ACHN (cell line): ENCODE measurements at regions not wholly inside any gene's neighbourhood (a gene's known extent, or its start where the extent isn't known, plus 50 kb on each side); places are given as distances from the start of the nearest gene placed in this dataset.

Source experiments
- DNase-seq: peaks from one replicate; pipeline ENCODE4 v3.0.0-alpha.2; 2015
- in situ Hi-C: cut with HindIII; loops from 2 replicates; pipeline ENCODE4 v1.10.0; 2017; ENCODE audit warnings: low sequenced_read_pairs, low pct_ligation_motif_present, low pct_unique_long_range_greater_than_20kb

- no peak for DNase-seq
- in situ Hi-C loops = no loop called here
Observed at GRCh38 chr16:73549984-73550631, 502.2 kb upstream of the ZFHX3 start.

DNA sequence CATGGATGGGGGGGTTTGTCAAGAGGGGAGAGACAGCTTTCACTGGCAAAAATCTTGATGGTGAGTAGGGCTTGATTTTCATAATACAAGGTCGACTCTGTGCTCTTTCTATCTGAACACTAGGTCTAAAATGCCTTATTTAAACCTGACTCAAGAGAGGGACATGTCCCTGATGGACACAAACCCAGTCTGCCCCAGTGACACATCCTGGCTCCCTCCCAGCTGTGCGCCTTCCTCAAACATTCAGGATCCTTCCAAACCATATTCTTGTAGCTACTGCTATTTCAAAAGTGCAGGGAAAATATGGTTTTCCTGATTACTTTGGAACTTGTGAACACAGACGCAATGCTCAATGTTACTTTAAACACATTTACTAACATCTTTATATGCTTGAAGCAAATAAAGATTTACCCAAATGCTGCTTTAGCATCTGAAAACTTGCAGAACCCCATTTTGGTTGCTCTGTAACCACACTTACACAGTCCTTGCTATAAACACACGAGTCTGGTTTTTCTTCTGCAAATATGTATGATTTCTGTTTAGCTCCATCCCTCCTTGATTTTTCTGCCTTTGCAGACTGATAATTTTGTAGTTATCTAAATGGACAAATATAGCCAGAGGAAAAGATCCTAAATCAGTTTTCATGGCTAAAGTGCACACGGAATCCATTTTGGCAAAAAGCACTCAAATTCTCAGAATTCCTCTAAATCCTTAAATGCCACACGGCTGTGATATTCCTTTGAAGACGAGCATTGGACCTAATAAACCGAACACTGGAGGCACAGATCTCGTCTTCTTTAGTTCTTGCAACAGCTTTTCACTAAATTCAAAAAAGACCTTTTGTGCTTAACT is 499.9 kb upstream of the ZFHX3 start:
- in situ Hi-C loops = no loop called here
- DNase-seq = no peak

- in situ Hi-C loops = no loop called here
- DNase-seq = no peak
Observed at GRCh38 chr16:73546341-73546845, 498.5 kb upstream of the ZFHX3 start.

- in situ Hi-C loops = no loop called here
- DNase-seq = no peak
Observed at GRCh38 chr16:73545755-73546154, 497.8 kb upstream of the ZFHX3 start.

DNA sequence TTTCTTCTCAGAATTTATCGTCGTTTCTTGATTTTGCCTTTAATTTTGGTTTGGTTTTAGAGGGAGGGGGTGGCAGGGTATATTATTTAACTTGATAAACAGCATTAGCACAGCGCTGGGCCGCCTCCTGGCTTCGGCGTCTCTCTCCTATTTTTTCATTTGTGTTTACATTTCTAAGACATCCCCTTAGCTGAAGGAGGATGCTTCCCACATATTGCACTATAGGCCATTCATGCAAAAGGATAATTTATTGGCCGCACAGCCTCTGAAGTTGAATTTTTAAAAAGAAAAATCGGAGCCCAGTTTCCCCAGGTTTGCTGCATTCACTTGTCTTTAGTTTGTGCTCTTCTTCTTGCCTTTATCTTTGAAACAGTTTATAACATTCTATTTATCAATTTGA is 497.4 kb upstream of the ZFHX3 start:
- DNase-seq = no peak
- in situ Hi-C loops = no loop called here

GRCh38 chr16:73544826-73545225 is 496.9 kb upstream of the ZFHX3 start:
- in situ Hi-C loops = no loop called here
- DNase-seq = no peak

DNA sequence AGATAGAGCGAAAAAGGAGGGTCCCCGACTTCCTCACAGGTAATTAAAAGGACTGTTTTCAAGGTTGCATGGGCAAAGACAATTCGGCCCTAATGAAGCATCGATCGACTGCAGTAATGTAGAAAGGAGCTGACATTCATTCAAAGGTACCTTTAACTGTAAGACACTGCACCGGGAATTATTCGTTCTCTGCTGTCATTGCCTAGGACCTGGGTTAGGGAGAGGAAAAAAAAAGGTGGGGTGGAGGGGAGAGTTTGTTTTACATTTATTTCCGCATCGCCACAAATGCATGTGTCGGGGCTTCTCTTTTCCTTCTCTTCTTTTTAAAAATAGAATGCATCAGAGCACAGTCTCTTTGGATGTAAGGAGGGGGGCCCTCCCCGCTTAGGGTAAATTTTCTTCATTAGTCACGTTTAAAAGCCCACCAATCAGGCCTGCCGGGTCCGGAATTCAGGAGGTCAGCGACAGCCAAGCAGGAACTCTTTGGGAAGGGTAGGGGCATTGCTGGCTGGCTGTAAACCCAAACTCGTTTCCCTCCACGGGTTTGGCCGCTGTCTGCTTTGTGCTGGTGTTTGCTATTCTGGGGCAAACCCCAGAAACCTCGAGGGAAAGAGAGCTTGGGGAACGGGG is 496.2 kb upstream of the ZFHX3 start:
- no peak for DNase-seq
- in situ Hi-C loops = no loop called here

DNA sequence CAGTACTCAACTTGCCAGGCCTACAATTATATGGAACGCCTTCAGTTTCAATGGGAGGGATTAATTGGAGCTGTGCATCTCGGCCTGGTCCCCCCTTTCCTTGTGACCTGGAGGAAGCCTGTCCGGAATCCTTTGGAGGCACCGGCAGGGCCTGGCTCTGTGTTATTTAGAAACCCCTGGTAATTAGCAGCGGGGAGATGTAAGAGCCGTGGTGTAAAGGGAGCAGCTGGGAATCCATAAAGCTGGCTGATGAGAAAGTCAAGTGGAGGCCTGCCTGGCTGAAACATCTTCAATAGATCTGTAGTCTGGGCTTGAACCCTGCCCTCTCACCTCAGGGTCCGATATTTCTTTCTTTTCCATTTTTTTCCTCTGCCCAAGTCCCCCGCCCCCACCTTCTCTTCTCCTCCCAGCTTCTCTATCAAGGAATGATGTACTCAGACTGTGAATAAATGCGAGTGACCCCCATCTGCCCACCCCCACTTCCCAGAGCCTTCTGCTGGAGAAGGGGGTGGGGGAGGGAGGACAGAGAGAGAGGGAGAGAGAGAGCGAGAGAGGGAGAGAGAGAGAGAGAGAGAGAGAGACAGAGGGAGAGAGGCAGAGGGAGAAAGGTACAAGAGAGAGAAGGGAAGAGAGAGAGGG is 495.5 kb upstream of the ZFHX3 start:
- DNase-seq = no peak
- in situ Hi-C loops = no loop called here

GRCh38 chr16:73542885-73543284 is 495.0 kb upstream of the ZFHX3 start:
- DNase-seq = no peak
- in situ Hi-C loops = no loop called here

DNA sequence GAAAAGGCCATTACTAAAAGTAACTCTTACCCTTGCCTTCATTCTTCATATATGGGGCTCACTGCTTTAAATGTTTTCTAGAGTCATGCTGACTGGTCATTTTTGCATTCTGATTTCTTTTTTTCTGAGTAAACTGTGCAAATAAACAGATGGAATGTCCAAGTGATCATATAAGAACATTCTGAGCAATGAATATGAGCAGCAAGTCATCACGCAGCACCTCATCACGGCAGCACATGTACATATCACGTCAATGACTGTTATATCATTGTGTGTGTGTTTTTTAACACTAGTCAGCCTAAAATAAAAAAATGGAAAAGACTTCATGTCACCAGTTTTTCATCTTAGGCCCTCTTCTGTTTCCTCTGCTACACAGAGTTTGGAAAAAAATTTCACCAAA is 490.0 kb upstream of the ZFHX3 start:
- DNase-seq = no peak
- in situ Hi-C loops = no loop called here

GRCh38 chr16:73536931-73537330 is 489.0 kb upstream of the ZFHX3 start:
- in situ Hi-C loops = no loop called here
- no peak for DNase-seq

DNA sequence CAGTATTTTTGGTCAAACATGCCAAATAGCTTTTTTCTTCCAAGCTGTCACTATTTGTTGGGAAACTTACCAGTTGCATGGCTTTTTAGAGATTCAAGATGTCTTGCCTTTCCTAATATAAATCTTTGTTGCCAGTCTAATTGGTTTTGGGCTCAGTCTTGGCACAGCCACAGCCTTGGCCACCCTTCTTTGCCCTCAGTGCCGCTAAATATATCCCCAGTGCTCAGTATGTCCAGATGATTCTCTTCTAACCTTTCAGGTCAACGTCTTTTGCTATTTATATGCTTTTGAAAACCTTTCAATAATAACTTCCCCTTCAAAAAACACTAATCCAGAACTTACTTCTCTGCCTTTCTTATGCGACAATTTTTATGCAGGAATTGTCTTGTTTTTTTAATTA is 483.1 kb upstream of the ZFHX3 start:
- in situ Hi-C loops = no loop called here
- DNase-seq = no peak

- no peak for DNase-seq
- in situ Hi-C loops = no loop called here
Observed at GRCh38 chr16:73530529-73530928, 482.6 kb upstream of the ZFHX3 start.

DNA sequence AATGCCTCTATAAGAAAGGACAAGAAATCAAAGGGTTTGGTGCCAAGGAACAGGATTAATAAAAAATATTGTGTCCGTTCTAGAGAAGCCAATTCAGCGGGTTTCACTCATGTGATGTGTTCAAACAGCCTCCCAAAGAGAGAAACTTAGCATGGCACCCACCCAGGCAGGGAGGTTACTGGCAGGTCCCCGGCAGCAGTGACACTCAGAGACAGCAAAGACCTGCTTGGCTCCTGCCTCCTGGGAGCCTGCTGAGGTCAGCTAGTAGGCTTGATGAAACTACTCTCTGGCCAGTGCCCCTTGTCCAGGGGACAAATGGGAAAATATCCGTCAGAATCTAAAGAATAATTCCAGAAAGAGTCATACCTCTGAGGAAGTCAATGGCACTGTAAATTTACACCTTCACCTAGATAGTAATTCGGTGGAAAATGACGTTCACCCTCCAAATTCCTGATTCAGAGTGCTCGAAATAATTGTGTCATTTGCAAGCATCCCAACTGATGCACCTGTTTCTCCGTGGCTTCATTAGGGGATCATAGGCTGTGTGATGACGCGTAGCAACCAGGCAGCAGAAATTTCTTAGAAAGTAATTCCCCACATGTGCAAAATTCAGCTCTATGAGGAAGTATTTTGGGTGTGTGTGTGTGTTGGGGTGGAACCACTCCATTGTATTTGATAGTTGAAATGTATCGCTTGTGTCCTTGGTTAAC is 481.5 kb upstream of the ZFHX3 start:
- in situ Hi-C loops = no loop called here
- DNase-seq = no peak

- in situ Hi-C loops = no loop called here
- no peak for DNase-seq
Observed at GRCh38 chr16:73527187-73527586, 479.3 kb upstream of the ZFHX3 start.

GRCh38 chr16:73526011-73526804 is 478.3 kb upstream of the ZFHX3 start:
- DNase-seq = no peak
- in situ Hi-C loops = no loop called here

DNA sequence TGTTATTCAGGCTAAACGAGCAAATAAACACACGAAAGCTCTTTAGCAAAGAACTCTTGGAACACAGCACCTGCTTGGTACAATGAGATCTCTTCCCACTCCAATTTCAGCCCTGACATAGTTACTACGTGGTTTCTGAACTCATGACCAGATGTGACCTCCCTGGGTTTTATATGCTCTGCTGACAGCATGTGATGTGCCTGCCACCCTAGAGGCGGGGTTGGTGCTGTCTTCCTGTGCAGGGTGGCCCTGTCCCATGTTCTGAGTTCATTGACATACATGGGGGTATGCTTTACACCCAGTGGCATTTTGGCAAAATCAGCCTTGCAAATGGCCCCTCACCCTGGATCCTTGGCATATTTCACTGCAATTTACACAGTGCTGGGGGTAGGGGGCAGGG is 475.3 kb upstream of the ZFHX3 start:
- no peak for DNase-seq
- in situ Hi-C loops = no loop called here

DNA sequence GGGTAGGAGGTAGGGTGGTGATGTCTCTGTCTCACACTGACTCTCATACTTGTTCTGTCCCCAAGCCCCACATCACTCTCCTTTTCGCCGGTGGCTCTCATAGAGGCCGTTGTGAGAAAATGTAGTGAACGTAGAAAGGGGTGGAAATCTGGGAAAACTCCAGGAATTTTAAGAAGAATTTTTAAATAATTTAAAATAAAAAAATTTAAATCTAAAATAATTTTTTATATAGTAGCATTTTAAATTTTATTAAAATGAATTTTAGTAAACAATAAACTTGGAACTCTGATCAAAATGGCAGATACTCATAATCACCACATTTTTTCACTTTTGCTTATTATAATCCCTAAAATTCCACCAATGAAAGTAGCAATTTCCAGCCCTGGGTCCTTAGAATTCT is 473.6 kb upstream of the ZFHX3 start:
- in situ Hi-C loops = no loop called here
- DNase-seq = no peak
